ENCODE measurements at regions not wholly inside any gene's neighbourhood (a gene's known extent, or its start where the extent isn't known, plus 50 kb on each side); places are given as distances from the start of the nearest gene placed in this dataset.

GRCh38 chr9:113646946-113647914 lies 183.7 kb downstream of the RGS3 start:
- H3K4me1 ChIP-seq (ENCODE audit: insufficient read depth, low read length), result peaks cover 21% of the 10 kb centered on the region
- no peak overlapping the region for H3K4me3 ChIP-seq (ENCODE audit: low read depth in 1 of 2, low read length in 2 of 2)
- no peak overlapping the region for H3K9ac ChIP-seq (ENCODE audit: low read length)
- no peak overlapping the region for H3K27ac ChIP-seq (ENCODE audit: low read depth, low read length)
- H3K27me3 ChIP-seq (ENCODE audit: control insufficient read depth in 1 of 2, insufficient read depth in 2 of 2, low read length in 2 of 2), result no peaks in the 10 kb centered on the region
- H3K9me3 ChIP-seq (ENCODE audit: low read length), result no peaks in the 10 kb centered on the region
- H3K36me3 ChIP-seq (ENCODE audit: insufficient read depth, low read length), result no peaks in the 10 kb centered on the region

GRCh38 chr9:113648048-113648447 lies 184.5 kb downstream of the RGS3 start:
- Histone ChIP-seq H3K36me3 (ENCODE audit: insufficient read depth, low read length) (no peaks in the 10 kb centered on the region), H3K9me3 (ENCODE audit: low read length) (no peaks in the 10 kb centered on the region), H3K9ac (ENCODE audit: low read length) (no peak overlapping the region), H3K4me3 (ENCODE audit: low read depth in 1 of 2, low read length in 2 of 2) (no peak overlapping the region), H3K27me3 (ENCODE audit: control insufficient read depth in 1 of 2, insufficient read depth in 2 of 2, low read length in 2 of 2) (no peaks in the 10 kb centered on the region), H3K4me1 (ENCODE audit: insufficient read depth, low read length) (peaks cover 21% of the 10 kb centered on the region), H3K27ac (ENCODE audit: low read depth, low read length) (no peak overlapping the region)

- no peaks in the 10 kb centered on the region for H3K36me3 ChIP-seq (ENCODE audit: insufficient read depth, low read length)
- no peak overlapping the region for H3K4me3 ChIP-seq (ENCODE audit: low read depth in 1 of 2, low read length in 2 of 2)
- peaks cover 21% of the 10 kb centered on the region for H3K4me1 ChIP-seq (ENCODE audit: insufficient read depth, low read length)
- H3K27ac ChIP-seq (ENCODE audit: low read depth, low read length), result peak overlapping the region; percentile 56
- no peaks in the 10 kb centered on the region for H3K27me3 ChIP-seq (ENCODE audit: control insufficient read depth in 1 of 2, insufficient read depth in 2 of 2, low read length in 2 of 2)
- H3K9me3 ChIP-seq (ENCODE audit: low read length), result no peaks in the 10 kb centered on the region
- H3K9ac ChIP-seq (ENCODE audit: low read length), result no peak overlapping the region
These were observed 185.1 kb downstream of the RGS3 start for GRCh38 chr9:113648586-113648985.

- Histone ChIP-seq H3K4me1 (ENCODE audit: insufficient read depth, low read length) (peaks cover 24% of the 10 kb centered on the region), H3K27me3 (ENCODE audit: control insufficient read depth in 1 of 2, insufficient read depth in 2 of 2, low read length in 2 of 2) (no peaks in the 10 kb centered on the region), H3K4me3 (ENCODE audit: low read depth in 1 of 2, low read length in 2 of 2) (no peak overlapping the region), H3K9me3 (ENCODE audit: low read length) (no peaks in the 10 kb centered on the region), H3K27ac (ENCODE audit: low read depth, low read length) (peak overlapping the region; percentile 56), H3K36me3 (ENCODE audit: insufficient read depth, low read length) (no peaks in the 10 kb centered on the region), H3K9ac (ENCODE audit: low read length) (no peak overlapping the region)
These were observed 185.5 kb downstream of the RGS3 start for GRCh38 chr9:113649054-113649453.

DNA sequence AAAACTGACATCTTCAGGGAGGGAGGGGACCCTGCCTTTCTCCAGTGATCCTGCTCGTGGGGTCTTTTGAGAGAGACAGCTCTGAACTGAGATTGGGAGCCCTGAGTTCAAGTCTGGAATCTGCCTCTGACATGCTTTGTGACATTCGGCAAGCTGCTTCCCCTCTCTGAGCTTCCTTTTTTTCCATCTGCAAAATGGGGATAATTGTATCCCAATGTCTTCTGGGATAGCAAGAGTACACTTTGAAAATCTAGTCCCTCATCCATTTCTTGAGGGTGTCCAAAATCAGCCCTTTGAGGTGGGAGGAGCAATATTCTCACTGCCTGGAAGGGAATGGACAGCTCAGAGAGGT lies 186.3 kb downstream of the RGS3 start:
- Histone ChIP-seq H3K4me1 (ENCODE audit: insufficient read depth, low read length) (peaks cover 32% of the 10 kb centered on the region), H3K9ac (ENCODE audit: low read length) (no peak overlapping the region), H3K27ac (ENCODE audit: low read depth, low read length) (no peak overlapping the region), H3K9me3 (ENCODE audit: low read length) (no peaks in the 10 kb centered on the region), H3K36me3 (ENCODE audit: insufficient read depth, low read length) (no peaks in the 10 kb centered on the region), H3K27me3 (ENCODE audit: control insufficient read depth in 1 of 2, insufficient read depth in 2 of 2, low read length in 2 of 2) (no peaks in the 10 kb centered on the region), H3K4me3 (ENCODE audit: low read depth in 1 of 2, low read length in 2 of 2) (no peak overlapping the region)

DNA sequence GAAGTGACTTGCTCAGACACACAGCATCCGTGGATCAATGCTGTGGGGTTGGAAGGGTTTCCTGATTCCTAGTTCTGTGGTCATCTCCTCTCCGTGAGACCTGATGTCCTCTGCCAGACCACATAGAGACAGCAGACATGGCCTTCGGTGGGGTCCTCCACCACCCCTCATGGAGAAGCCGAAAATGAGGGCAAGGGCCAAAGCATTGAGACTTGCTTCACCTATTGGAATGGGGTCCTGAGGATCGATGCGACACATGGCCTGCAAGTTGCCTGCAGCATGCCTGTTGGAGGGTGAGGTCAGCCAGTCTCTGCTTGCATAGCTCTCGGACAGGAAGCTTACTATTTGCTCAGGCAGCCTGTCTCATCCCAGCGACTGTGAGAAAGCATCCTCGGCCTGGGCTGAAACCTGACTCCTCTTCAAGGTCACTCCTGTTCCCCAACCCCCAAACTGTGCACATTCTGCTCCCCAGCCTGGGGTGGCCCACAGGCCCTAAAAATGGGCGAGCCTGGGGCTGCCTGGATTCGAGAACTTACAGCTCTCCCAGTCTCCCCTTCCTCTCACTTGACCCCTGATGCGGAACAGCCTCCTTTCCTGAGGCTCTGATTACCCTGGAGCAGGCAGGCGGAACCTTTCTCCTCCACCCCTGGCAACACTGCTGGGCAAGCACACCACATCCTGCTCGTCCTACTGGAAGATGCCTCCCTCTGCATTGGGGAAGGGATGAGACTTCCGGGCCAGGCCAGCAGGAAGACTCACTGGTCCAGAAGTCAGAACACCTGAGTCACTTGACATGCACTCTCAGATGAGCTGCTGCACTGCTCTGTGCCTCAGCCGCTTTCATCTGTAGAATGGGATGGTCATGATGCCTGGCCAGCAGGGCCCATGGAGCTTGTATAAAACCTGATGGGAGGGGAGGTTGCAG lies 186.9 kb downstream of the RGS3 start:
- no peaks in the 10 kb centered on the region for H3K27me3 ChIP-seq (ENCODE audit: control insufficient read depth in 1 of 2, insufficient read depth in 2 of 2, low read length in 2 of 2)
- H3K4me3 ChIP-seq (ENCODE audit: low read depth in 1 of 2, low read length in 2 of 2), result no peak overlapping the region
- H3K4me1 ChIP-seq (ENCODE audit: insufficient read depth, low read length), result peaks cover 38% of the 10 kb centered on the region
- no peak overlapping the region for H3K27ac ChIP-seq (ENCODE audit: low read depth, low read length)
- no peak overlapping the region for H3K9ac ChIP-seq (ENCODE audit: low read length)
- no peaks in the 10 kb centered on the region for H3K9me3 ChIP-seq (ENCODE audit: low read length)
- no peaks in the 10 kb centered on the region for H3K36me3 ChIP-seq (ENCODE audit: insufficient read depth, low read length)

GRCh38 chr9:113651896-113652295 lies 188.4 kb downstream of the RGS3 start:
- no peak overlapping the region for H3K4me3 ChIP-seq (ENCODE audit: low read depth in 1 of 2, low read length in 2 of 2)
- H3K9ac ChIP-seq (ENCODE audit: low read length), result no peak overlapping the region
- no peaks in the 10 kb centered on the region for H3K36me3 ChIP-seq (ENCODE audit: insufficient read depth, low read length)
- no peaks in the 10 kb centered on the region for H3K9me3 ChIP-seq (ENCODE audit: low read length)
- H3K27ac ChIP-seq (ENCODE audit: low read depth, low read length), result no peak overlapping the region
- no peaks in the 10 kb centered on the region for H3K27me3 ChIP-seq (ENCODE audit: control insufficient read depth in 1 of 2, insufficient read depth in 2 of 2, low read length in 2 of 2)
- peaks cover 38% of the 10 kb centered on the region for H3K4me1 ChIP-seq (ENCODE audit: insufficient read depth, low read length)

GRCh38 chr9:113652355-113653152 lies 189.0 kb downstream of the RGS3 start:
- Histone ChIP-seq H3K27ac (ENCODE audit: low read depth, low read length) (no peak overlapping the region), H3K9me3 (ENCODE audit: low read length) (no peaks in the 10 kb centered on the region), H3K4me3 (ENCODE audit: low read depth in 1 of 2, low read length in 2 of 2) (no peak overlapping the region), H3K27me3 (ENCODE audit: control insufficient read depth in 1 of 2, insufficient read depth in 2 of 2, low read length in 2 of 2) (no peaks in the 10 kb centered on the region), H3K36me3 (ENCODE audit: insufficient read depth, low read length) (no peaks in the 10 kb centered on the region), H3K9ac (ENCODE audit: low read length) (no peak overlapping the region), H3K4me1 (ENCODE audit: insufficient read depth, low read length) (peaks cover 38% of the 10 kb centered on the region)

- Histone ChIP-seq H3K27ac (ENCODE audit: low read depth, low read length) (peak overlapping the region; percentile 62), H3K27me3 (ENCODE audit: control insufficient read depth in 1 of 2, insufficient read depth in 2 of 2, low read length in 2 of 2) (no peaks in the 10 kb centered on the region), H3K4me1 (ENCODE audit: insufficient read depth, low read length) (peaks cover 27% of the 10 kb centered on the region), H3K36me3 (ENCODE audit: insufficient read depth, low read length) (no peaks in the 10 kb centered on the region), H3K9ac (ENCODE audit: low read length) (no peak overlapping the region), H3K9me3 (ENCODE audit: low read length) (no peaks in the 10 kb centered on the region), H3K4me3 (ENCODE audit: low read depth in 1 of 2, low read length in 2 of 2) (no peak overlapping the region)
These were observed 190.4 kb downstream of the RGS3 start for GRCh38 chr9:113653746-113654604.

- no peaks in the 10 kb centered on the region for H3K27me3 ChIP-seq (ENCODE audit: control insufficient read depth in 1 of 2, insufficient read depth in 2 of 2, low read length in 2 of 2)
- H3K4me1 ChIP-seq (ENCODE audit: insufficient read depth, low read length), result peaks cover 19% of the 10 kb centered on the region
- no peak overlapping the region for H3K4me3 ChIP-seq (ENCODE audit: low read depth in 1 of 2, low read length in 2 of 2)
- H3K9ac ChIP-seq (ENCODE audit: low read length), result no peak overlapping the region
- no peaks in the 10 kb centered on the region for H3K9me3 ChIP-seq (ENCODE audit: low read length)
- H3K27ac ChIP-seq (ENCODE audit: low read depth, low read length), result peak overlapping the region; percentile 62
- H3K36me3 ChIP-seq (ENCODE audit: insufficient read depth, low read length), result no peaks in the 10 kb centered on the region
These were observed 191.3 kb downstream of the RGS3 start for GRCh38 chr9:113654605-113655428.

All from muscle layer of colon (tissue), 2 donors.